ENCODE measurements at regions not wholly inside any gene's neighbourhood (a gene's known extent, or its start where the extent isn't known, plus 50 kb on each side); places are given as distances from the start of the nearest gene placed in this dataset.

GRCh38 chr2:42931818-42932195 is 139.4 kb upstream of the HAAO start:
- TF ChIP-seq EZH2 (IDR thresholded peaks at IDR 0.05) (no peak), POLR2AphosphoS5 (IDR thresholded peaks at IDR 0.05; ENCODE audit: borderline replicate concordance, low read depth, low read length) (no peak)

All from SK-N-MC (cell line).